Right atrium auricular region (tissue), 2 donors: ENCODE measurements at regions not wholly inside any gene's neighbourhood (a gene's known extent, or its start where the extent isn't known, plus 50 kb on each side); places are given as distances from the start of the nearest gene placed in this dataset.

Experiments used
- DNase-seq: peaks from one replicate; pipeline ENCODE4 v3.0.0-alpha.2; 2019; ENCODE audit warnings: low spot score
- H3K27ac ChIP-seq, 2 donors: fragments of 200-600 bp; sonication (generic); 1 replicate in 1 of 2; 2 replicates in 1 of 2; pipeline ENCODE4 v1.5.1; 2016 to 2019
- H3K27me3 ChIP-seq, 2 donors: fragments of 200-600 bp; sonication (generic); one replicate each; pipeline versions ENCODE4 v1.5.1 to v1.6.0; 2017 to 2019
- H3K36me3 ChIP-seq: fragments of 200-600 bp; sonication (generic); one replicate; pipeline ENCODE4 v1.5.1; 2016
- H3K4me1 ChIP-seq, 2 donors: fragments of 200-600 bp; sonication (generic); one replicate each; pipeline versions ENCODE4 v1.5.1 to v1.6.0; 2017 to 2019
- H3K4me3 ChIP-seq, 2 donors: fragments of 200-600 bp; sonication (generic); 1 replicate in 1 of 2; 2 replicates in 1 of 2; pipeline ENCODE4 v1.5.1; 2017 to 2019; ENCODE audit warnings: mild to moderate bottlenecking in 1 of 2, moderate library complexity in 1 of 2
- H3K9me3 ChIP-seq, 2 donors: fragments of 200-600 bp; sonication (generic); one replicate each; pipeline ENCODE4 v1.5.1; 2019
- TF ChIP-seq, protein P1 (sequence below), 2 donors: fragments of 200-600 bp; sonication (generic); IDR thresholded peaks; one replicate each; pipeline ENCODE4 v1.5.1; 2019; ENCODE audit warnings: antibody characterized with exemption in 2 of 2

DNA sequence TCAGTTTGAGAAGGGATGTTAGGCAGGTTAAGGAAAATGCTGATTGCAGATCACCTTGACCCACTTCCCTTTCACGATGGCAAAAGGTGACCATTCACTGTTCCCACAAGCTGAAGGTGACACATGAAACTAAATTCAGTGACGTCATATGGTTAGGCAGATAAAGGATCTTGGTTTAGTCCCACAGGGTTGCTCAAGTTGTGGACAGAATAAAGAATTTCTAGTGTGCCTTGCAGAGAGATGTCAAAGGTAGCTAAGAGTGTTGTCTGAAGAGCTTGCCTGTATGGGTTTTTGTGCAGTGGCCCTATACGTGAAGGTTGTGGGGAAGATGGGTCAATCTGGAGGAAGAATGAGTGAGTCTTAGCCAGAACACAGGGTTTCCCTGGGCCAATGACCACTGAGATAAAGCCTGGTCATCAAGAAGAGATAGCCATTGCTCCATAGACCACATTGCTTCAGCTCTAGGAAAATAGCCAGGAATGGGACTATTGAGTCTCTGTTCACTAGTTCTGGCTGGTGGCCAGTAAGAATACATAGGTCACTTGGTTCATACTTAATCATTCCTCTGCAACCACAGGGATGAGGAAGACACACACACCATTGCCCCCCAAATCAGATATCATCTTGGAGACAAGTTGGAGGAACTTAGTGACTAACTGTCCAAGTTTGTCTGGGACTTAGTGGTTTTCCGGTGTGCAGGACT, 148.5 kb upstream of the ATXN1 start:
- DNase-seq = no peak
- Histone ChIP-seq H3K9me3 (peaks cover 0 to 19% of the 10 kb centered on the region in 2 donors), H3K4me3 (no peak overlapping the region), H3K27ac (no peak overlapping the region), H3K4me1 (no peaks in the 10 kb centered on the region), H3K27me3 (no peaks in the 10 kb centered on the region), H3K36me3 (no peaks in the 10 kb centered on the region)
- TF ChIP-seq, protein P1, sequence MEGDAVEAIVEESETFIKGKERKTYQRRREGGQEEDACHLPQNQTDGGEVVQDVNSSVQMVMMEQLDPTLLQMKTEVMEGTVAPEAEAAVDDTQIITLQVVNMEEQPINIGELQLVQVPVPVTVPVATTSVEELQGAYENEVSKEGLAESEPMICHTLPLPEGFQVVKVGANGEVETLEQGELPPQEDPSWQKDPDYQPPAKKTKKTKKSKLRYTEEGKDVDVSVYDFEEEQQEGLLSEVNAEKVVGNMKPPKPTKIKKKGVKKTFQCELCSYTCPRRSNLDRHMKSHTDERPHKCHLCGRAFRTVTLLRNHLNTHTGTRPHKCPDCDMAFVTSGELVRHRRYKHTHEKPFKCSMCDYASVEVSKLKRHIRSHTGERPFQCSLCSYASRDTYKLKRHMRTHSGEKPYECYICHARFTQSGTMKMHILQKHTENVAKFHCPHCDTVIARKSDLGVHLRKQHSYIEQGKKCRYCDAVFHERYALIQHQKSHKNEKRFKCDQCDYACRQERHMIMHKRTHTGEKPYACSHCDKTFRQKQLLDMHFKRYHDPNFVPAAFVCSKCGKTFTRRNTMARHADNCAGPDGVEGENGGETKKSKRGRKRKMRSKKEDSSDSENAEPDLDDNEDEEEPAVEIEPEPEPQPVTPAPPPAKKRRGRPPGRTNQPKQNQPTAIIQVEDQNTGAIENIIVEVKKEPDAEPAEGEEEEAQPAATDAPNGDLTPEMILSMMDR (IDR thresholded peaks at IDR 0.05) = no peak

GRCh38 chr6:16907991-16908390, 146.7 kb upstream of the ATXN1 start:
- Histone ChIP-seq H3K9me3 (peaks cover 0 to 13% of the 10 kb centered on the region in 2 donors), H3K36me3 (no peaks in the 10 kb centered on the region), H3K4me3 (no peak overlapping the region), H3K4me1 (no peaks in the 10 kb centered on the region), H3K27ac (no peak overlapping the region), H3K27me3 (no peaks in the 10 kb centered on the region)
- no peak for DNase-seq
- TF ChIP-seq, protein P1 (IDR thresholded peaks at IDR 0.05) = no peak

- Histone ChIP-seq H3K27me3 (no peaks in the 10 kb centered on the region), H3K4me3 (no peak overlapping the region), H3K4me1 (peaks cover 0 to 5% of the 10 kb centered on the region in 2 donors), H3K27ac (no peak overlapping the region), H3K9me3 (no peaks in the 10 kb centered on the region), H3K36me3 (no peaks in the 10 kb centered on the region)
- TF ChIP-seq, protein P1 (IDR thresholded peaks at IDR 0.05) = no peak
- DNase-seq = no peak
These were observed 143.7 kb upstream of the ATXN1 start for GRCh38 chr6:16904957-16905356.

DNA sequence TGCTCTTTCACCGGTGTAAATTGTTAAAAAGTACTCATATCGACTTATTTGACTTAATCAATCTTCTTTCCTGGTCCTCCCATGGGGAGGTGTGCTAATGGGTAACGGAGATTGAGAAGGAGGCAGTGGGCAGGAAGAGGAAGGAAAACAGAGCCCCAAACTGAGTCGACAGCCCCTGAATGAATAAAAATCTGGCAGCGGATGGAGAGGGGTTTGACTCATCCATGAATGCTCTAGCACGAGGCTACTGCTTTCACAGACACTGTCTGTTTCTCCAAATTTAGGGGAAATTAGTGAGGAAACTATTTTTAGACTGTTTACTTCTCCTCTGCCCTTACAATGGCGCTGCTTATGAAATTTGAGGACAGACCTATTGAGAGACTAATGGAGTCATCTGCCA, 142.2 kb upstream of the ATXN1 start:
- no peaks in the 10 kb centered on the region for H3K27me3 ChIP-seq
- TF ChIP-seq, protein P1 (IDR thresholded peaks at IDR 0.05) = no peak
- no peak overlapping the region for H3K27ac ChIP-seq

GRCh38 chr6:16902502-16902901, 141.2 kb upstream of the ATXN1 start:
- peaks cover 0 to 5% of the 10 kb centered on the region in 2 donors for H3K4me1 ChIP-seq
- H3K36me3 ChIP-seq = no peaks in the 10 kb centered on the region
- H3K27ac ChIP-seq = no peak overlapping the region
- no peaks in the 10 kb centered on the region for H3K9me3 ChIP-seq
- no peaks in the 10 kb centered on the region for H3K27me3 ChIP-seq
- TF ChIP-seq, protein P1 (IDR thresholded peaks at IDR 0.05) = no peak
- DNase-seq = no peak
- H3K4me3 ChIP-seq = no peak overlapping the region

More for the DNA sequence above, 142.2 kb upstream of the ATXN1 start:
- DNase-seq = no peak
- peaks cover 0 to 5% of the 10 kb centered on the region in 2 donors for H3K4me1 ChIP-seq
- no peaks in the 10 kb centered on the region for H3K36me3 ChIP-seq
- H3K9me3 ChIP-seq = no peaks in the 10 kb centered on the region
- H3K4me3 ChIP-seq = no peak overlapping the region

GRCh38 chr6:16901782-16902181, 140.5 kb upstream of the ATXN1 start:
- no peak overlapping the region for H3K4me3 ChIP-seq
- peak; percentile 64 for DNase-seq
- no peaks in the 10 kb centered on the region for H3K27me3 ChIP-seq
- H3K36me3 ChIP-seq = no peaks in the 10 kb centered on the region
- H3K4me1 ChIP-seq = peaks cover 0 to 5% of the 10 kb centered on the region in 2 donors
- H3K27ac ChIP-seq = no peak overlapping the region
- H3K9me3 ChIP-seq = no peaks in the 10 kb centered on the region
- TF ChIP-seq, protein P1 (IDR thresholded peaks at IDR 0.05) = no peak
